ENCODE measurements at regions not wholly inside any gene's neighbourhood (a gene's known extent, or its start where the extent isn't known, plus 50 kb on each side); places are given as distances from the start of the nearest gene placed in this dataset.

GRCh38 chr14:104322531-104323366, 184.4 kb downstream of the KIF26A start:
- no peak for TF ChIP-seq ZNF184 (tag by site-specific recombination; IDR thresholded peaks at IDR 0.05)
- TF ChIP-seq ZNF140 (tag by site-specific recombination; IDR thresholded peaks at IDR 0.05) = no peak
- TF ChIP-seq YY1 (tag by site-specific recombination; IDR thresholded peaks at IDR 0.05) = no peak
- TF ChIP-seq ZFP69B (tag by site-specific recombination; IDR thresholded peaks at IDR 0.05) = no peak
- TF ChIP-seq, protein P1, sequence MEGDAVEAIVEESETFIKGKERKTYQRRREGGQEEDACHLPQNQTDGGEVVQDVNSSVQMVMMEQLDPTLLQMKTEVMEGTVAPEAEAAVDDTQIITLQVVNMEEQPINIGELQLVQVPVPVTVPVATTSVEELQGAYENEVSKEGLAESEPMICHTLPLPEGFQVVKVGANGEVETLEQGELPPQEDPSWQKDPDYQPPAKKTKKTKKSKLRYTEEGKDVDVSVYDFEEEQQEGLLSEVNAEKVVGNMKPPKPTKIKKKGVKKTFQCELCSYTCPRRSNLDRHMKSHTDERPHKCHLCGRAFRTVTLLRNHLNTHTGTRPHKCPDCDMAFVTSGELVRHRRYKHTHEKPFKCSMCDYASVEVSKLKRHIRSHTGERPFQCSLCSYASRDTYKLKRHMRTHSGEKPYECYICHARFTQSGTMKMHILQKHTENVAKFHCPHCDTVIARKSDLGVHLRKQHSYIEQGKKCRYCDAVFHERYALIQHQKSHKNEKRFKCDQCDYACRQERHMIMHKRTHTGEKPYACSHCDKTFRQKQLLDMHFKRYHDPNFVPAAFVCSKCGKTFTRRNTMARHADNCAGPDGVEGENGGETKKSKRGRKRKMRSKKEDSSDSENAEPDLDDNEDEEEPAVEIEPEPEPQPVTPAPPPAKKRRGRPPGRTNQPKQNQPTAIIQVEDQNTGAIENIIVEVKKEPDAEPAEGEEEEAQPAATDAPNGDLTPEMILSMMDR (tag by site-specific recombination; IDR thresholded peaks at IDR 0.05) = no peak
- TF ChIP-seq ZNF24 (tag by site-specific recombination; IDR thresholded peaks at IDR 0.05) = no peak
- TF ChIP-seq ZNF777 (tag by site-specific recombination; IDR thresholded peaks at IDR 0.05; ENCODE audit: borderline replicate concordance) = no peak
- TF ChIP-seq ZBTB21 (tag by site-specific recombination; IDR thresholded peaks at IDR 0.05) = no peak
- TF ChIP-seq ZNF274 (IDR thresholded peaks at IDR 0.05; ENCODE audit: low read length) = no peak
- no peak for TF ChIP-seq ZNF274 (tag by site-specific recombination; IDR thresholded peaks at IDR 0.05; ENCODE audit: borderline replicate concordance)
- TF ChIP-seq, protein P2, sequence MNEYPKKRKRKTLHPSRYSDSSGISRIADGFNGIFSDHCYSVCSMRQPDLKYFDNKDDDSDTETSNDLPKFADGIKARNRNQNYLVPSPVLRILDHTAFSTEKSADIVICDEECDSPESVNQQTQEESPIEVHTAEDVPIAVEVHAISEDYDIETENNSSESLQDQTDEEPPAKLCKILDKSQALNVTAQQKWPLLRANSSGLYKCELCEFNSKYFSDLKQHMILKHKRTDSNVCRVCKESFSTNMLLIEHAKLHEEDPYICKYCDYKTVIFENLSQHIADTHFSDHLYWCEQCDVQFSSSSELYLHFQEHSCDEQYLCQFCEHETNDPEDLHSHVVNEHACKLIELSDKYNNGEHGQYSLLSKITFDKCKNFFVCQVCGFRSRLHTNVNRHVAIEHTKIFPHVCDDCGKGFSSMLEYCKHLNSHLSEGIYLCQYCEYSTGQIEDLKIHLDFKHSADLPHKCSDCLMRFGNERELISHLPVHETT (tag by site-specific recombination; IDR thresholded peaks at IDR 0.05) = no peak
- no peak for TF ChIP-seq KLF10 (tag by site-specific recombination; IDR thresholded peaks at IDR 0.05)
- TF ChIP-seq ZFP37 (tag by site-specific recombination; IDR thresholded peaks at IDR 0.05) = no peak

All from HEK293 (cell line).